HG02870 (cell line): ENCODE measurements at regions not wholly inside any gene's neighbourhood (a gene's known extent, or its start where the extent isn't known, plus 50 kb on each side); places are given as distances from the start of the nearest gene placed in this dataset.
"Not testable (repeated sequence)": the region's sequence is repeated elsewhere in the genome, so short reads cannot be mapped to it uniquely, and the experiment has no call there.

Experiments used
- ATAC-seq: cut with Tn5 transposase; IDR thresholded peaks from one replicate; pipeline ENCODE4 v1.9.1; 2021; ENCODE audit warnings: mild to moderate bottlenecking, moderate library complexity; ENCODE audit not compliant: unreplicated experiment

- ATAC-seq = no peak
These were observed 271.4 kb downstream of the ALDH8A1 start for GRCh38 chr6:134678436-134678889.

- ATAC-seq = no peak
These were observed 273.3 kb downstream of the ALDH8A1 start for GRCh38 chr6:134676307-134677281.

- ATAC-seq = no peak
These were observed 274.5 kb downstream of the ALDH8A1 start for GRCh38 chr6:134675110-134676054.

DNA sequence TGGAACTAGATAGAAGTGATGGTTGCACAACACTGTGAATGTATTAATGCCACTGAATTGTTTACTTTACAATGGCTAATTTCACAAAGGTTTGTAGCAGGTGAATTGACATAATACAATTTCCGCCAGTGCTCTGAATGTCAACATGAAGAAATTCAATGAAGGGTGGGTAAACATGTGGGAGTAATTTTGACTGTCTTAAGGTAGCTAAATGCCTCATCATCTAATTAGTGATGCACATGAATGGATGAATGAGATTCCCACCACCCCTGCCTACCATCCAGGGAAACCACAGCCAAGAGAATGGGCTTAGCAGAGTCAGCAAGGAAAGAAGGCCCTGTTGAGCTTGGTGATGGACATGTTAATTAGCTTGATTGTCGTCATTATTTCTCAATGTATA lies 275.3 kb downstream of the ALDH8A1 start:
- no peak for ATAC-seq

GRCh38 chr6:134669485-134669884 lies 280.4 kb downstream of the ALDH8A1 start:
- ATAC-seq = no peak

- ATAC-seq = no peak
These were observed 282.8 kb downstream of the ALDH8A1 start for GRCh38 chr6:134667111-134667510.

DNA sequence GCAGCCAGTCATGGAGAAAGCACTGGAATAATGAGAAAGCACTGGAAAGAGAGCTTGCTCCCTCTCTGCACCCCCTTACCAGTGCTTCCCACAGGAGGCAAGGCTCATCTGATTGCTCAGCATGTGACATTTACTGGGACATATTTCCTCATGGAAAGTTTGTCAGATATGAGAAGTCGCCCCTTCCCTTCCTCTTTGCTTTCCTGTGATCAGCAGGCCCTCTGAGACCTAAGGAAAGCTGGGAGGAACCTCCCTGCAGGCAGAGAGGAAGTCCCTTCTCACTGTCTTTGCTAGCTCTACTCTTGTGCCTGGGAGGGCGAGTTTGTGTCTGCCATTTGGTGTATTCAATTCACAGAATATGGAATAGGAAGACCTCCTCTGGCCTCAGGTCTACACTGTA lies 283.8 kb downstream of the ALDH8A1 start:
- ATAC-seq = no peak

DNA sequence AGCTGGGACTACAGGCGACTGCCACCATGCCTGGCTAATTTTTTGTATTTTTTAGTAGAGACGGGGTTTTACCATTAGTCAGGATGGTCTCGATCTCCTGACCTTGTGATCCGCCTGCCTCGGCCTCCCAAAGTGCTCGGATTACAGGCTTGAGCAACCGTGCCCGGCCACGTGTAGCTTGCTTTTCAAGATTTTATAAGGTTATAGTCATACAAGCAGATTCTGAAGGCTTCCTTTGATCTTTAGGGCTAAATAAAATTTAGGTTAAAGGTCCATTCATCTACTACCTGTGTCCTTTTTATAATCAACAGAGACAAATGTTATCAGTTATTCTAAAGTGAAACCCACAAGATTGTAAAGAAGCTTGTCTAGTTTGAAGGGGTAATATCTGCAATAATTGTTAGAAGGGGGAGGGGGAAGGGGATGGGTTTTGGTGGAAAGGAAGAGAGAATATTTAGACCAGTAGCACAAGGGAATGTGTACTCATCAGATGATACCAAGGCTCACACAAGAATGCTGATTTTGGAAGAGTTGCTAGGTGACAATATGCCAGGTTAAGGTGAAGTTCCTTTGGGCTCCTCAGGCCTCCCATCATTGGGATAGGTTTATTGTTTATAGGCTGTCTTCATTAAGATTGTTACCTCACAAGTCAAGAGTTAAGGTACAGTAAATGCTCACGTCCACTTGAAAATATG lies 284.7 kb downstream of the ALDH8A1 start:
- no peak for ATAC-seq

DNA sequence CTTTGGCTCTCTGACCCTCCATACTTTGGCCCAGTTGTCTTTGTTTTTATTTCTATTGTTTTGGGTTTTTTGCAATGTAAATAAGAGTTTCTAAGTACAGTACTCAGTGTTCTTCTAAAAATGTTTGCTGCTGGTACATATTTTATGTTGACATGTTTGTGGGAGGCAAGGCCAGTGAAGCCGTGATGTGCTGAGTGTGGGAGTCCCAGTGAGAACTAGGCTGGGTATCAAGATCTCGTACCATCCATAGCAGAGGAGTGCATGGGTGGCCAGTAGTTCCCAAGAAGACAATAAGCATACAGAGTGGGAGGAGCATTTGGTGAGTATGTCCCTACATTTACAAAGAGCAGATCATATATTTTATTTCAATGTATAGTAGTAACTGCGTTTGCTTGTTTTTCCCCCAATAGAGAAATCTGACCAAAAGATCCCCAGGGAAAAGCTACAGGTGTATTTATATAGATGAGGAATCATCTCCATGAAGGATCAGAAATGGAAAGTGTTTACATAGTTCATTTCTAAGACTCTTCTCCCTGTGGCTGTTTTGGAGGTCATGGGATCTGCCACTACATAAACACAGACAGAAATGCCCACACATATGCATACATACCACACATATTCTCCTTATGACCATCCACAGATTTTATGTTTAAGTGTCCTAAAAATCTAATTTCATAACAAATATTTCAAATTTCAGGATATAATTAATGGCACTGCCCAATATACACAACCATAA lies 285.9 kb downstream of the ALDH8A1 start:
- ATAC-seq = no peak

- ATAC-seq = no peak
These were observed 286.5 kb downstream of the ALDH8A1 start for GRCh38 chr6:134663356-134663755.

DNA sequence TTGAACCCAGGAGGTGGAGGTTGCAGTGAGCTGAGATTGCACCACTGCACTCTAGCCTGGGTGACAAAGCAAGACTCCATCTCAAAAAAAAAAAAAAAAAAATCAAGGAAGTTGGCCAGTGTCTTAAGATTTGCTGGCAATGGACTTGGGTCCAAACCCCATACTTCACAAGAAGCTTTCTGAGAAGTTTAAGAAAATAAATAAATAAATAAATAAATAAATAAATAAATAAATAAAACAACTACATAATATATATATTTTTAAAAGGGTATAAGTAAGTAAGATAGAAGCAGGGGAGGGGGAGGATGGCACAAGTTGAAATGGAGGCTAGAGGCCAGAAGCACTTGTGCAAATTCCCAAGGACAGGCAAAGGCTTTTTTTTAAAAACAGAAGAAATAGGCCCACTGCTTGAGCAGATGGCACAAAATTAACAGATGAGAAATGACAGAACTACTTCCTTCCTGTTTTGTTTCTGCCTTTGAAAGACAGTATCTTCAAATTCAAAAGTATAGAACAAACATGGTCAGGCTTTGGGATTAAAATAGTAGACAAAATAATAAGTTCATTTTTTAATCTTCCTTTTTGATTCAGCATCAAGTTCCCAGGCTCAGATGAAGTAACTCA lies 287.7 kb downstream of the ALDH8A1 start:
- no peak for ATAC-seq

- not testable (repeated sequence) for ATAC-seq
These were observed 290.0 kb downstream of the ALDH8A1 start for GRCh38 chr6:134659885-134660284.

DNA sequence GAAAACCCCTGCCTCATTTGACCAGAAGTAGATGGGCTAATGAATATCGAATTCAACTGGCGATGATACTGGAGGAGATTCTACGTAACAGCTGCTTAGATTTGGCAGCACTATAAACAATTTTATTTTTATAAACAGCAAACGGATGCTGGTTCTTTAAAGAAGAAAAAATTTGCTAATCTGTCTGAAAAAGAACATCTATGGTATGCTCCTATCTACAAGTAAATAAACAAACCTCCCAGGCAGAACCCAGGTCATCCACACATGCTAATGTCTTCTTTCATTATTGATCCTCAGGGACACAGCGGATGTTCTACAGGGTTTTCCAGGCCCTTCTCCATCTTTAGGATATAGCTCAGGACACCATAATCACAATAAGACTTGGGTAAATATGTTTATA lies 291.3 kb downstream of the ALDH8A1 start:
- ATAC-seq = no peak

DNA sequence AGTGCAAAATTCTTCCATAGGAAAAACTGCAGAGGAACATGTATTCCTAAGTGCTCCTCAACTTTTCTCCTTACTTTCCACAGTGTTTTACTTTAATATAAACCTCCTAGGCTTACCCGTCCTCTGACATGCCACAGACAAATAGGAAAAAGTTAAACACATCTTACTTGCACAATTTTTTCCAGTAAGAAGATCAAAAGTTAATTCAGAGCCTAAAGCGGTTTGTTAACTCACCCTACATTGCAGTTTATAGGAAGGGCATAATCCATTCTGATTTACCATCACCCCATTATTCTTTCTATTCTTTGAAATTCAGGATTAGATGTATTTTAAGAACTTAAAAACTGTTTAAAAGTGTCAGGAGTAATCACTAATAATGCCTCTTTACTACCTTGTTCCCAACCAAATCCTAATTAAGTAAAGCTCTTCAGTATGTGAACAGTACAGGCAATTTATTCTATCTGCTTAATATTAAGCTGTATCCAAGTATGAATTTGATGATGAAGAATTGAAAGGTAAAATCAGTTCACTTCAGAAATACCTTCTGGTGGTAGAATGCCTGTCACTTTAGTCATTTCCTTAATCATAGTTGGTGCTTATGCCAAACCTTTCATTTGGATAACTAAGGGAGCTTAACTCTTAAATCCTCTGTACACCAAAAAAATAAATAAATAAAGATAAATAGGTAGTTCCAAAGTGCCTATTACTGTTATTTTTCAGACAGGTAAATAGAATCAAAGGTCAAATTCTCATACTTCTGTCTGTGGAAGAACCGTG lies 292.0 kb downstream of the ALDH8A1 start:
- no peak for ATAC-seq

- ATAC-seq = no peak
These were observed 292.6 kb downstream of the ALDH8A1 start for GRCh38 chr6:134657343-134657742.

DNA sequence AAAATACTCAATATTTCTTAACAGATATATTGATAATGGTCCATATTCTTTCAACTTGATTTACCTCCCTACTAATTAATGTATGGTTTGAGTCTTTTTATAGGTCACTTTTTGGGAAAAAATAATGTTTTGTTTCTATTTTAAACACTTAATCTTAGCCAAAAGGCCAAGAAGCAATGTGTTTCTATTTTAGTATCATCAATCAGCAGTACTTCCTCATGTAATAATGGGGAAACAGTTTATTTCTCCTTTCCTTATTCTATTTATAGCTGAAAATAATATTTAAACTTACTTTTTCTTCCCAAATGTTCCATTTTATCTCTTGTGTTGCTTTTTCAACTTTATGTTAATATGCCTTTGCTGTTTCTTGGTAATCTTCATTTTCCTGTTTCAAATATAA lies 295.1 kb downstream of the ALDH8A1 start:
- ATAC-seq = no peak

DNA sequence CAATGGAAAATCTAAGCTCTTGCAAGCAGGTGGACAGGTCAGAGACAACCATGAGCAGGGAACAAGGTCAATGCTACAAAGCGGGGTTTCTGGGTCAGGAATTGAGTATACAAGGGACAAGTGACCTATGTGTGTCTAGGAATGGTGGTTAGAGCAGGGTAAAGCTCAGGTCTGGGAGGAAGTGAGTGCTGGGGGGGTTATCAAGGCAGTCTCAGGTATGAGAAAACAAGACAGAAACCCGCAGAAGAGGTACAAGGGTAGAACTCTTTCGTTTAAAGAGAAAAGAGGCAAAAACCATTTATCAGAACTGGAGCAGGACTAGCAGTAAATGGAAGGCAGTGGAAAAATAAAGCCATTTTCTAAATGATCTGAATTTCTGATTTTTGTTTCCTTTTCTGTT lies 298.4 kb downstream of the ALDH8A1 start:
- no peak for ATAC-seq

GRCh38 chr6:134647861-134648260 lies 302.0 kb downstream of the ALDH8A1 start:
- ATAC-seq = no peak

GRCh38 chr6:134642819-134643218 lies 307.1 kb downstream of the ALDH8A1 start:
- ATAC-seq = no peak
